Sigmoid colon (tissue), 6 donors: ENCODE measurements at regions not wholly inside any gene's neighbourhood (a gene's known extent, or its start where the extent isn't known, plus 50 kb on each side); places are given as distances from the start of the nearest gene placed in this dataset.

Experiments
- DNase-seq: peaks from one replicate; pipeline ENCODE4 v3.0.0-alpha.2; 2019
- H3K27ac ChIP-seq, 4 donors: fragments of 200-600 bp; sonication (generic); one replicate each; pipeline ENCODE4 v1.5.1; 2016 to 2019; ENCODE audit warnings: mild to moderate bottlenecking in 1 of 4
- H3K27me3 ChIP-seq, 3 donors: fragments of 200-600 bp; sonication (generic); one replicate each; pipeline ENCODE4 v1.5.1; 2019; ENCODE audit warnings: mild to moderate bottlenecking in 1 of 3
- H3K36me3 ChIP-seq, 4 donors: fragments of 200-600 bp; sonication (generic); one replicate each; pipeline ENCODE4 v1.5.1; 2016 to 2019
- H3K4me1 ChIP-seq, 4 donors: fragments of 200-600 bp; sonication (generic); one replicate each; pipeline ENCODE4 v1.5.1; 2017 to 2019
- H3K4me3 ChIP-seq, 4 donors: fragments of 200-600 bp; sonication (generic); one replicate each; pipeline ENCODE4 v1.5.1; 2017 to 2019; ENCODE audit warnings: mild to moderate bottlenecking in 2 of 4, moderate library complexity in 1 of 4
- H3K9me3 ChIP-seq, 4 donors: fragments of 200-600 bp in 3 of 4; sonication (generic) in 3 of 4; one replicate each; pipeline versions ENCODE4 v1.5.1 to v1.6.1; 2013 to 2019
- EP300 ChIP-seq, 4 donors: sonication (generic); formaldehyde crosslinking; IDR thresholded peaks; one replicate each; pipeline ENCODE4 v1.6.1; 2017; ENCODE audit warnings: antibody characterized with exemption in 4 of 4
- POLR2A ChIP-seq, 2 donors: fragments of 450-650 bp; IDR thresholded peaks; one replicate each; pipeline ENCODE4 v1.6.1; 2016; ENCODE audit warnings: antibody characterized with exemption in 2 of 2, mild to moderate bottlenecking in 2 of 2, moderate library complexity in 2 of 2
- POLR2AphosphoS5 ChIP-seq, 4 donors: sonication (generic); formaldehyde crosslinking; IDR thresholded peaks; one replicate each; pipeline ENCODE4 v1.6.1; 2017; ENCODE audit warnings: antibody characterized with exemption in 4 of 4
- WGBS, 2 donors: extraction: QIAGEN DNeasy Blood & Tissue Kit; methylation state at CpG; one replicate each; pipeline ENCODE4 v1.1.7; 2013; 5-methylcytosine and 5-hydroxymethylcytosine counted together
- intact Hi-C: fragments of 100-400 bp; cut with DNase I; formaldehyde crosslinking; loops from one replicate; pipeline ENCODE4 v1.15.1; 2023
- TF ChIP-seq, protein P1 (sequence below), 4 experiments: fragments of 450-650 bp in 3 of 4; fragments of 200-600 bp in 1 of 4; IDR thresholded peaks; one replicate each; pipeline ENCODE4 v1.5.1; 2016 to 2019; ENCODE audit warnings: antibody characterized with exemption in 4 of 4, mild to moderate bottlenecking in 3 of 4, moderate library complexity in 2 of 4
- donor health status: healthy with polysubstance abuse.
- donor health status: healthy.

DNA sequence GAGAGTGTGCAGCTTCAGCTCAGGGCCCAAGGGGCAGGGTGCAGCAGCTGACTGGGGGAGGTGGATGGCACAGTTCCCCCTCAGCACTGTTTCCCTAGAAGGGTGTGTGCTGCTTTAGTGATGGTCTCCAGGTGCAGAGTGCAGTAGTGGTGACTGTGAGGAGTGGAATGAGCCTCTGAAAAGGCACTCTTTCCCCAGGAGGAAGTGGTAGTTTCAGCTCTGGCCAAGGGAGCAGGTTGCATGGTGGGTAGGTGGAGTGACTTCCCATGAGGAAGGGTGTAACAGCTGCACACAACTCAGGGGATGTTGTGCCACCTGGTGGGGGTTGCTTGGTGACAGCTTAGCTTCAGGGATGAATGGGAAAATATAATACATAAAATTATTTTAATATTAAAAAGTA lies 251.5 kb upstream of the NXPH2 start:
- no peak for TF ChIP-seq EP300 (IDR thresholded peaks at IDR 0.05)
- TF ChIP-seq POLR2AphosphoS5 (IDR thresholded peaks at IDR 0.05): no peak
- TF ChIP-seq, protein P1, sequence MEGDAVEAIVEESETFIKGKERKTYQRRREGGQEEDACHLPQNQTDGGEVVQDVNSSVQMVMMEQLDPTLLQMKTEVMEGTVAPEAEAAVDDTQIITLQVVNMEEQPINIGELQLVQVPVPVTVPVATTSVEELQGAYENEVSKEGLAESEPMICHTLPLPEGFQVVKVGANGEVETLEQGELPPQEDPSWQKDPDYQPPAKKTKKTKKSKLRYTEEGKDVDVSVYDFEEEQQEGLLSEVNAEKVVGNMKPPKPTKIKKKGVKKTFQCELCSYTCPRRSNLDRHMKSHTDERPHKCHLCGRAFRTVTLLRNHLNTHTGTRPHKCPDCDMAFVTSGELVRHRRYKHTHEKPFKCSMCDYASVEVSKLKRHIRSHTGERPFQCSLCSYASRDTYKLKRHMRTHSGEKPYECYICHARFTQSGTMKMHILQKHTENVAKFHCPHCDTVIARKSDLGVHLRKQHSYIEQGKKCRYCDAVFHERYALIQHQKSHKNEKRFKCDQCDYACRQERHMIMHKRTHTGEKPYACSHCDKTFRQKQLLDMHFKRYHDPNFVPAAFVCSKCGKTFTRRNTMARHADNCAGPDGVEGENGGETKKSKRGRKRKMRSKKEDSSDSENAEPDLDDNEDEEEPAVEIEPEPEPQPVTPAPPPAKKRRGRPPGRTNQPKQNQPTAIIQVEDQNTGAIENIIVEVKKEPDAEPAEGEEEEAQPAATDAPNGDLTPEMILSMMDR (IDR thresholded peaks at IDR 0.05): no peak
- no peak for TF ChIP-seq POLR2A (IDR thresholded peaks at IDR 0.05)
- intact Hi-C loops: no loop called here
- Histone ChIP-seq H3K36me3 (no peaks in the 10 kb centered on the region), H3K4me3 (no peak overlapping the region), H3K4me1 (no peaks in the 10 kb centered on the region), H3K27me3 (no peaks in the 10 kb centered on the region), H3K9me3 (no peaks in the 10 kb centered on the region), H3K27ac (no peak overlapping the region)
- DNase-seq: no peak

DNA sequence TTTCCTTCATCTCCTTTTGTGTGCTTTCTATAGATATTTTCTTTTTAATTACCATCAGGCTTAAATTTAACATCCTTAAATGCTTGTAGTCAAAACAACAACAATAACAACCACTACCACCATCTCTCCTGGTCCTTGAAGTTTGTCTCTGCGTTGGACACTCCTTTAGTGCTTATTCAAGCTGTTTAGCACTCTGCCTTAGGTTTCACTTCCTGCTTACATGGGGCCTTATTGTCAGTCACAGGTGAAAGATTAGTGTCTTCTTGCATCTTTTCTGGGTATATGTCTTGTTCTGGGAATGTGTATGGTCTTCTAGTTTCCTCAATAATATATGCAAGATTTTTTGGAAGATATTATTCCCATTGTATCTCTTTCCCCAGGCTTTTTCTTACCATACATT lies 240.1 kb upstream of the NXPH2 start:
- Histone ChIP-seq H3K4me1 (no peaks in the 10 kb centered on the region), H3K9me3 (peaks cover 0 to 3% (median 0%) of the 10 kb centered on the region in 4 donors), H3K36me3 (no peaks in the 10 kb centered on the region), H3K4me3 (no peak overlapping the region), H3K27me3 (no peaks in the 10 kb centered on the region), H3K27ac (no peak overlapping the region)
- intact Hi-C loops: no loop called here
- WGBS, 2 donors: 49 to 80% methylated on average over 1 of the region's 1 CpG
- DNase-seq: no peak
- TF ChIP-seq, protein P1 (IDR thresholded peaks at IDR 0.05): no peak
- TF ChIP-seq EP300 (IDR thresholded peaks at IDR 0.05) (no peak), POLR2AphosphoS5 (IDR thresholded peaks at IDR 0.05) (no peak), POLR2A (IDR thresholded peaks at IDR 0.05) (no peak)

DNA sequence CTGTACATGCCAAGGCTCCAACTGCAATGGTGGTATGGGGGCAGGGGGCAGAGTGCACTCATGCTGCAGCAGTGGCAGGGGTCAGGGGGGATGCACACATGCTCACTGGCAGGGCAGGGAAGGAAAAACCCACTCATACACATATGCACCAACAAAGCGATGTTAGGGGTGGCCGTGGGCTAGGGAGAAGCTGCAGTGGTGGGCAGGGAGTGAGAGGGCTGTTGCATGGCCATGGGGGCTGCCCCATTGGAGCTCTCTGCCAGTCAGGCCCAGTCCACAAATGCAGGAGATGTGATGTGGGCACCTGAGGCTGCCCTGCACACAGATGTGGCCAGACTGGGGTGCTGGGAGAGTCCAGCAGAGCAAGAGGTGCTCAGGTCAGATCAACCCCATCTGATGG lies 238.1 kb upstream of the NXPH2 start:
- Histone ChIP-seq H3K27ac (no peak overlapping the region), H3K4me1 (no peaks in the 10 kb centered on the region), H3K36me3 (no peaks in the 10 kb centered on the region), H3K4me3 (no peak overlapping the region), H3K27me3 (no peaks in the 10 kb centered on the region), H3K9me3 (peaks cover 0 to 3% (median 0%) of the 10 kb centered on the region in 4 donors)
- 76 to 89% methylated on average over 2 of the region's 2 CpGs for WGBS, 2 donors
- intact Hi-C loops: no loop called here
- no peak for TF ChIP-seq EP300 (IDR thresholded peaks at IDR 0.05)
- no peak for TF ChIP-seq POLR2A (IDR thresholded peaks at IDR 0.05)
- DNase-seq: no peak

DNA sequence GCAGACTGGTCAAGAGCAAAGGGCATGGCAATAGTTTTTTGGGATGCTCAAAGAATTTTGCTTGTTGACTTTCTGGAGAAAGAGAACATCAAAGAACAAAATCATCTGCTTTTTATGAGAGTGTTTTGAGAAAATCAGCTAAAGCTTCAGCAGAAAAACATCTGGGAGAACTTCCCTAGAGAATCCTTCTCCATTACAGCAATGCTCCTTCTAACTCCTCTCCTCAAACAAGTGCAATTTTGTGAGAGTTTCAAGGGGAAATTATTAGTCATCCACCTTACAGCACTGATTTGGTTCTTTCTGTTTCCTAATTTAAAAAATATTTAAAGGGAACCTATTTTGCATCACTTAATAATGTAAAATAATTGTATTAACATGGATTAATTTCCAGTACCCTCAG lies 226.9 kb upstream of the NXPH2 start:
- no peak for DNase-seq
- Histone ChIP-seq H3K9me3 (no peaks in the 10 kb centered on the region), H3K27ac (no peak overlapping the region), H3K4me1 (no peaks in the 10 kb centered on the region), H3K4me3 (no peak overlapping the region), H3K36me3 (no peaks in the 10 kb centered on the region), H3K27me3 (no peaks in the 10 kb centered on the region)
- intact Hi-C loops: no loop called here
- TF ChIP-seq POLR2A (IDR thresholded peaks at IDR 0.05) (no peak), EP300 (IDR thresholded peaks at IDR 0.05) (no peak), POLR2AphosphoS5 (IDR thresholded peaks at IDR 0.05) (no peak)
- TF ChIP-seq, protein P1 (IDR thresholded peaks at IDR 0.05): no peak

DNA sequence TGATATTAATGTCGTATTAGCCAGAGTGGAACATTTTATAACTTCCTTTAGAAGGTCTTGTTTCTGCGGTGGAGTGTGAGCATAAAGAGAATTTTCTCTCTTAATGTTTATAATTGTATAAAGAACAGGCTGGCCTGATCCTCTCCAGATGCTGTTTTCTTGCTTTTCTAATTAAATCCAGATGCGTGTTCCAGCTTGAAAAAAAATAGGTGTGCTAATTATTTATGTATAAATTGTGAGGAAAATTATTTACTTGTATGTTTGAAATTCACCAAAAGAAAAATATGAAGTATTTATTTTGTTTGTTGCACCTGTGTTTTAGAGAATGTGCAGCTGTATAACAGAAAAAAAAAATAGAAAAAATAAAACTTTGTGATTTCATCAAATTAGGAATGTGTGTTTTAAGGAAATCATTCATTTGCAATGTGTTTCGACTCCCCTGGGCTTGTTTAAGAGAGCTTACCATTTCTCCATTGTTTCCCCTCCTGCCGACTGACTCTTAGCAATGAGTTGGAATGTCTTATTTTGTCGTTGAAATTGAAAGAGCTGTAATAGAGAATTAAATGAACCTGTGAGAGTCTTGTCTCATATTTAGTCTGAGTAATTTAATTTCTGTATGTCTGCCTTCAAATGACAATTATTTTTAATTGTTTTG lies 220.1 kb upstream of the NXPH2 start:
- H3K4me1 ChIP-seq: no peaks in the 10 kb centered on the region
- 65 to 66% methylated on average over 6 of the region's 6 CpGs for WGBS, 2 donors
- intact Hi-C loops: no loop called here

More for the DNA sequence above, 220.1 kb upstream of the NXPH2 start:
- DNase-seq: no peak
- Histone ChIP-seq H3K36me3 (no peaks in the 10 kb centered on the region), H3K4me3 (no peak overlapping the region), H3K9me3 (no peaks in the 10 kb centered on the region), H3K27ac (no peak overlapping the region), H3K27me3 (no peaks in the 10 kb centered on the region)
- TF ChIP-seq EP300 (IDR thresholded peaks at IDR 0.05) (no peak), POLR2A (IDR thresholded peaks at IDR 0.05) (no peak), POLR2AphosphoS5 (IDR thresholded peaks at IDR 0.05) (no peak)
- TF ChIP-seq, protein P1 (IDR thresholded peaks at IDR 0.05): no peak
